AG10803 (cell line): ENCODE measurements at regions not wholly inside any gene's neighbourhood (a gene's known extent, or its start where the extent isn't known, plus 50 kb on each side); places are given as distances from the start of the nearest gene placed in this dataset.

ENCODE experiments used
- DNase-seq: peaks from one replicate; pipeline ENCODE4 v3.0.0; 2010; ENCODE audit warnings: low read depth
- H3K4me3 ChIP-seq: 2 replicates; pipeline ENCODE4 v1.5.1; 2011; ENCODE audit warnings: mild to moderate bottlenecking, low read length, control low read depth
- TF ChIP-seq, protein P1 (sequence below): conservative IDR thresholded peaks from 2 replicates; pipeline ENCODE4 v1.5.1; 2011; ENCODE audit warnings: mild to moderate bottlenecking, low read length, control low read depth, inconsistent platforms

DNA sequence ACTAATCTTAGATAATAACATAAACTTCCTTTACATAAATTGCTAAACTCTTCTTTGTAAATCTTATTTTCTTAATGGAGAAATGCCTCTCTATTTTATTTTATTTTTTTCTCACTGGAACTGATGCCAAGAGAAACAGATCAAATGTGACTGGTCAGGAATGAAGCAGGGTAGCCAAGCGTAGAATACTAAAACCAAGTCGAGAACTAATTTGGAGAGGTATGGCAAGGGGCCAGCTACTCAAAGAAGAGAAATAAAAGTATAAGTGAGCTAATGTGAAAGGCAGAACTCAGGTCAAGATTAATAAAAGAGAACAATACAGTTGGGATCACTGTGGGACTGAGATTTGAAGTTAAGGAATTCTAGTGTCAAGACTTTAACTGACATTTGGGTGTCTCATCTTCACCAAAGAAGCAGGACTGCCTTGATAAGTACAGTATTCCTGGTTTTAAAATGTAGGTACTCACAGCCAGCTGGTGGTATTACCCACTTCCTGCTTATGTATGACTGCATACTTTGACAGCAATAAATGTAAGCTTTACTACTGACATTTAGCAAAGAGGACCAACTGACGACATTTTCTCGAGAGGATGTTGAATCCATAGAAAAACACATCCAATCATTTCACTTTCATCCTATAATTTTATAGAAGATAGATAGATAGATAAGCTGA lies 1192.2 kb downstream of the EFNB2 start:
- DNase-seq: no peak
- no peak overlapping the region for H3K4me3 ChIP-seq
- TF ChIP-seq, protein P1, sequence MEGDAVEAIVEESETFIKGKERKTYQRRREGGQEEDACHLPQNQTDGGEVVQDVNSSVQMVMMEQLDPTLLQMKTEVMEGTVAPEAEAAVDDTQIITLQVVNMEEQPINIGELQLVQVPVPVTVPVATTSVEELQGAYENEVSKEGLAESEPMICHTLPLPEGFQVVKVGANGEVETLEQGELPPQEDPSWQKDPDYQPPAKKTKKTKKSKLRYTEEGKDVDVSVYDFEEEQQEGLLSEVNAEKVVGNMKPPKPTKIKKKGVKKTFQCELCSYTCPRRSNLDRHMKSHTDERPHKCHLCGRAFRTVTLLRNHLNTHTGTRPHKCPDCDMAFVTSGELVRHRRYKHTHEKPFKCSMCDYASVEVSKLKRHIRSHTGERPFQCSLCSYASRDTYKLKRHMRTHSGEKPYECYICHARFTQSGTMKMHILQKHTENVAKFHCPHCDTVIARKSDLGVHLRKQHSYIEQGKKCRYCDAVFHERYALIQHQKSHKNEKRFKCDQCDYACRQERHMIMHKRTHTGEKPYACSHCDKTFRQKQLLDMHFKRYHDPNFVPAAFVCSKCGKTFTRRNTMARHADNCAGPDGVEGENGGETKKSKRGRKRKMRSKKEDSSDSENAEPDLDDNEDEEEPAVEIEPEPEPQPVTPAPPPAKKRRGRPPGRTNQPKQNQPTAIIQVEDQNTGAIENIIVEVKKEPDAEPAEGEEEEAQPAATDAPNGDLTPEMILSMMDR: no peak

DNA sequence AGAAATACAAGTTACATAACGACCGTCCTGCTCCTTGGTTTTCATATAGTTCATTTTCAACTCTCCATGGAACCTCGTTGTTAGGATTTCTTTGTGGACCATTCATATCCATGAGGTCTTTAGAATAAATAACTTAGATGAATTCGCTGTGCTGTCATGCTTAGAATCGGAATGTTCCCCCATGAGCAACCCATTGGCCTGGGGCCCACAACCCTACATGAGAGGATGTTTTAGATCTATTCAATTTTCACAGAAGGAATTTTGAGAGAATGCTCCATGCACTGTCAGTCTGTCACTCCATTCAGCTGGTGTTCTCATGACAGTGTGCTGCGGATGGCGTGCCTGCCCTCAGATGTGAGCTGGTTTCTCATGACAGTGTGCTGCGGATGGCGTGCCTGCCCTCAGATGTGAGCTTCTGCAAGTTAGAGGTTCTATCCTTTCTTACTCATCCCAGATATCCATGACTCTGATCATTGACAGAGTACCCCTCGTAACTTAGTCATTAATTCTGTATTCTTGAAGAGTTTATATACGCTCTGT lies 1193.1 kb downstream of the EFNB2 start:
- no peak overlapping the region for H3K4me3 ChIP-seq
- TF ChIP-seq, protein P1: no peak
- no peak for DNase-seq

DNA sequence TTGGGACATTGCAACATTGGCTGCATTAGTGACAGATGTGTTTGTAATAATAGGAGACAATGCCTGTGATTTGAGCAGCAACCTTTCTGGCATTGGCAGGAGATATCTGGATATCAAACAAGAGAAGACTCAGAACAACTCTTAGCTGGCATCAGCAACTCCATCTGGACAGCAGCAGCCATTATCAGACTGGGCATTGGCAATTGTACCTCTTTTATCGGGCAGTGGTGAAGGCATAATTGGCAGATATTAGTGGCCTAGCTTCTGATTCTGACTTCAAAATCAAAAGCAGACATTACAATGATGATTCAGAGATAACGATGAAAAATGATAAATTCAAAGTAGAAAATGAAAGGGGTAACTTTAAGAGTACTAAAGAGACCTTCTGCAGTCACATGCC lies 1193.7 kb downstream of the EFNB2 start:
- no peak overlapping the region for H3K4me3 ChIP-seq
- TF ChIP-seq, protein P1: no peak
- DNase-seq: no peak

DNA sequence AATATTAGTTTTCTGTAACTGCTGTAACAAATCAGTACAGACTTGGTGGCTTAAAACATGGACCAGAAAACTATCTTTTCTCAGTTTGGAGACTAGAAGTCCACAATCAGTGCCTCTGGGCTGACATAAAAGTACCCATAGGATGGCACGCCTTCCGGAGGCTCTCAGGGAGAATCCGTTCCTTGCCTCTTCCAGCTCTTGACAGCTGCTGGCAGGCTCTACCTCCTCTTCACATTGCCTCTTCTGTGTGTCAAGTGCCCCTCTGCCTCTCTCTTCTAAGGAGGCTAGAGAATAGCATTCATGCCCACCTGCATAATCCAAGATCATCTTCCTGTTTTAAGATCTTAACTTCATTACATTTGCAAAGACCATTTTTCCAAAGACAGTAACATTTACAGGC lies 1194.2 kb downstream of the EFNB2 start:
- TF ChIP-seq, protein P1: no peak
- H3K4me3 ChIP-seq: no peak overlapping the region
- no peak for DNase-seq

DNA sequence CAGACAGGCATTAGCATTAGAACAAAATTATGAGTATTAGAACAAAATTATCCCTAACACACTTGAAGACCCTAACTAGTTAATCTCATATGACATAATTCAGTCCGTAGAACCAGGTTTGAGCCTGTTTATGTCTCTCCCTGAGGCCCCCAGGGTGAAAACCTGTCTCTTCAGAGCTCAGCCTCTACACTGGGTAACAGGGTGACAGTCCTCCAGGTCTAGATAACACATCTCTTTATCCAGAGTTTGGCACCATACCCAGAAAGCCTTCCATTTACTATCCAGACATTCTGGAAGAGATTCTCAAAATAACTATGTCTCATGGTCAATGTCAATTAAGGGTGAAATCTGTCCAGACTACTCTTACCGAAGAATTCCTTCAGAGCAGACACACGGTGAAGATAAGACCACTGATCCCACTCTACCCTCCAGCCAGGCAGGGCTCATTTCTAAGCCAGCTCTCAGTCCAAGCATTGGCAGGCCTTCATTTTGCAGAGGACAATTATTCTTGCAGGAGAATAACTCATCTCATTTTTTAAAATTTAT lies 1195.3 kb downstream of the EFNB2 start:
- DNase-seq: no peak
- TF ChIP-seq, protein P1: no peak
- no peak overlapping the region for H3K4me3 ChIP-seq

DNA sequence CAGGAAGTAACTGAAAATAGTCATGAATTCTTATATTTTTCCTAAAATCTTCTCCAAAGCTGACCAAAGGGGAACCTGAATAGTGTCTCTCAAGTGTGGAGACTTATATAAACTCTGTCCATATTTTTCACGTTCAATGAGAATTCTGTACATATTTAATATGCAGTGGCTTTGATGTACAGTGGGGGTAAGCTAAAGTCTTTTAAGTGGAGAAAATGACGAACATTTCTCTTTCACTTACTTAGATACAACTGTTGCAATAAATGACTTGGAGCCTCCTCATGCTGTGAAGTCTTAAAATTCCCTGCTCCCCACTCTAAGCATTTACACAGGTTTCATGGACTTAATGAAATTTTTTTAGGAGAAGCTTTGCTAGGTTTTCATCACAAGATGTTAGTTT lies 1196.7 kb downstream of the EFNB2 start:
- H3K4me3 ChIP-seq: no peak overlapping the region
- no peak for DNase-seq
- TF ChIP-seq, protein P1: no peak

DNA sequence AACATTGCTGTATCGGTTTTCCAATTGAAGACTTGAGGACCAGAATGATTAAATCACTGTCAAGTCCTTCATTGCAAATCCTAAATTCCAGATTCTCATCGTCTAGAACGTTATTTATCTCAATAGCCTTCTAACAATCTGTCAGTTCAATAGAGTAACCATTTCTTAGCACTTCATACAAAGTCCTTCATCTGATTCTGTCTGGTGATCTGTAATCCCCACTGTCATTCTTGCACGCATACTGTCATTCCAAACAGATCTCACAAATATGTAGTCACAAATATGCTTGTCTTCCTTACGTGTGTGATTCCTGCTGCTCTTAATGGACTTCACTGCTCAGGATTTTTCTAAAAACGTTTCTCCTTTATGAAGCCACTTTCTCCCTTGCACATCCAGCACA lies 1197.5 kb downstream of the EFNB2 start:
- DNase-seq: peak; percentile 21
- no peak overlapping the region for H3K4me3 ChIP-seq
- TF ChIP-seq, protein P1: no peak
